IMR-90 (cell line): ENCODE measurements at regions not wholly inside any gene's neighbourhood (a gene's known extent, or its start where the extent isn't known, plus 50 kb on each side); places are given as distances from the start of the nearest gene placed in this dataset.

Source experiments
- ATAC-seq: fragments of 200-7000 bp; cut with Tn5 transposase; 2 replicates; pipeline ENCODE4 v1.9.1; 2020; ENCODE audit warnings: low read depth, mild to moderate bottlenecking, moderate library complexity
- BruUV-seq: library from RNA; stranded (reverse); fragments of 400-500 nt; replicated peaks from 2 replicates; lab custom pipeline; 2021; lab: Mats Ljungman, UMichigan
- CTCF ChIA-PET: fragments of 300-600 bp; formaldehyde crosslinking; extraction: SDS; loops from one replicate; lab custom pipeline; 2021; ENCODE audit warnings: antibody characterized with exemption; lab: Yijun Ruan, JAX
- POLR2A ChIA-PET: fragments of 300-600 bp; sonication (Branson Sonifier 250); formaldehyde crosslinking; loops from one replicate; lab custom pipeline; 2022; ENCODE audit warnings: antibody characterized with exemption; ENCODE audit not compliant: unreplicated experiment; lab: Charles Lee
- DNase-seq: peaks from one replicate; pipeline ENCODE4 v3.0.0; 2013
- H2AFZ ChIP-seq: replicated peaks from 2 replicates; pipeline ENCODE3; 2013; ENCODE audit warnings: low read length, mild to moderate bottlenecking; ENCODE audit not compliant: poor library complexity
- H2AK5ac ChIP-seq: 2 replicates; pipeline ENCODE4 v1.6.1; 2013; ENCODE audit warnings: low read depth, low read length, inconsistent platforms
- H2AK9ac ChIP-seq: replicated peaks from 2 replicates; pipeline ENCODE3; 2013; ENCODE audit warnings: mild to moderate bottlenecking, low read depth, low read length, moderate library complexity; ENCODE audit not compliant: poor library complexity
- H2BK120ac ChIP-seq: 2 replicates; pipeline ENCODE4 v1.6.1; 2013; ENCODE audit warnings: low read depth, low read length, inconsistent platforms
- H2BK15ac ChIP-seq: 3 replicates; pipeline ENCODE4 v1.6.1; 2013; ENCODE audit warnings: low read depth, low read length, inconsistent platforms
- H2BK20ac ChIP-seq: 2 replicates; pipeline ENCODE4 v1.6.1; 2013; ENCODE audit warnings: low read depth, mild to moderate bottlenecking, inconsistent platforms, low read length, moderate library complexity
- H2BK5ac ChIP-seq: 2 replicates; pipeline ENCODE4 v1.6.1; 2013; ENCODE audit warnings: mild to moderate bottlenecking, low read depth, low read length, inconsistent platforms; ENCODE audit not compliant: poor library complexity, severe bottlenecking
- H3K14ac ChIP-seq: replicated peaks from 2 replicates; pipeline ENCODE4 v1.6.1; 2013; ENCODE audit warnings: low read depth, low read length, inconsistent platforms
- H3K18ac ChIP-seq: 2 replicates; pipeline ENCODE4 v1.6.1; 2013; ENCODE audit warnings: low read depth, low read length, control low read depth
- H3K23ac ChIP-seq: 2 replicates; pipeline ENCODE4 v1.6.1; 2013; ENCODE audit warnings: low read depth, low read length, inconsistent platforms
- H3K27ac ChIP-seq: 2 replicates; pipeline ENCODE4 v1.5.1; 2013; ENCODE audit warnings: mild to moderate bottlenecking, control low read depth, low read length; ENCODE audit not compliant: insufficient read depth
- H3K27me3 ChIP-seq: 2 replicates; pipeline ENCODE4 v1.6.1; 2013; ENCODE audit warnings: low read length; ENCODE audit not compliant: control insufficient read depth, insufficient read depth
- H3K36me3 ChIP-seq: 2 replicates; pipeline ENCODE4 v1.6.1; 2013; ENCODE audit warnings: low read length, mixed read lengths; ENCODE audit not compliant: control insufficient read depth, insufficient read depth
- H3K4ac ChIP-seq: 2 replicates; pipeline ENCODE4 v1.6.1; 2013; ENCODE audit warnings: low read depth, low read length, inconsistent platforms
- H3K4me1 ChIP-seq: 2 replicates; pipeline ENCODE4 v1.6.1; 2013; ENCODE audit warnings: low read length, mixed read lengths; ENCODE audit not compliant: control insufficient read depth, insufficient read depth
- H3K4me2 ChIP-seq: 2 replicates; pipeline ENCODE4 v1.6.1; 2013; ENCODE audit warnings: low read depth, mild to moderate bottlenecking, control low read depth, low read length, moderate library complexity
- H3K4me3 ChIP-seq: 2 replicates; pipeline ENCODE4 v1.5.1; 2013; ENCODE audit warnings: low read depth, mild to moderate bottlenecking, control low read depth, low read length, moderate library complexity; ENCODE audit not compliant: insufficient read depth
- H3K56ac ChIP-seq: 2 replicates; pipeline ENCODE4 v1.6.1; 2013; ENCODE audit warnings: low read length, inconsistent platforms; ENCODE audit not compliant: insufficient read depth; ENCODE audit errors: extremely low read depth
- H3K79me1 ChIP-seq, 2 experiments: 2 replicates each; pipeline ENCODE4 v1.6.1; 2013; ENCODE audit warnings: low read length in 2 of 2, inconsistent platforms in 1 of 2, low read depth in 1 of 2
- H3K9ac ChIP-seq: 2 replicates; pipeline ENCODE4 v1.6.1; 2013; ENCODE audit warnings: low read depth, low read length, control low read depth
- H3K9me1 ChIP-seq: 2 replicates; pipeline ENCODE4 v1.6.1; 2013; ENCODE audit warnings: low read length, inconsistent platforms; ENCODE audit not compliant: insufficient read depth
- H3K9me3 ChIP-seq: 2 replicates; pipeline ENCODE4 v1.6.1; 2013; ENCODE audit warnings: low read length; ENCODE audit not compliant: control insufficient read depth, insufficient read depth
- H4K20me1 ChIP-seq: 2 replicates; pipeline ENCODE4 v1.6.1; 2013; ENCODE audit warnings: low read length, inconsistent platforms; ENCODE audit not compliant: insufficient read depth
- H4K5ac ChIP-seq: 2 replicates; pipeline ENCODE4 v1.6.1; 2013; ENCODE audit warnings: mild to moderate bottlenecking, low read depth, low read length, control low read depth
- H4K8ac ChIP-seq, 2 experiments: 2 replicates each; pipeline ENCODE4 v1.6.1; 2013; ENCODE audit warnings: low read depth in 2 of 2, low read length in 2 of 2, control low read depth in 1 of 2, inconsistent platforms in 1 of 2
- H4K91ac ChIP-seq: 2 replicates; pipeline ENCODE4 v1.6.1; 2013; ENCODE audit warnings: low read depth, low read length, inconsistent platforms; ENCODE audit not compliant: insufficient read depth
- BHLHE40 ChIP-seq: fragments of 150-350 bp; IDR thresholded peaks from 2 replicates; pipeline ENCODE4 v1.6.1; 2016; ENCODE audit warnings: mild to moderate bottlenecking, low read depth, low read length
- CEBPB ChIP-seq: IDR thresholded peaks from 2 replicates; pipeline ENCODE4 v1.6.1; 2012; ENCODE audit warnings: low read depth, low read length, improper control_type of control experiment
- CHD1 ChIP-seq: IDR thresholded peaks from 2 replicates; pipeline ENCODE4 v1.6.1; 2012; ENCODE audit warnings: low read depth, low read length, improper control_type of control experiment
- CTCF ChIP-seq: conservative IDR thresholded peaks from 2 replicates; pipeline ENCODE4 v1.5.1; 2012; ENCODE audit warnings: mild to moderate bottlenecking, low read depth, low read length, improper control_type of control experiment
- ELK1 ChIP-seq: fragments of 150-350 bp; IDR thresholded peaks from 2 replicates; pipeline ENCODE4 v1.6.1; 2016; ENCODE audit warnings: low read depth, mild to moderate bottlenecking, low read length, moderate library complexity, borderline replicate concordance
- FOS ChIP-seq: fragments of 150-350 bp; IDR thresholded peaks from 2 replicates; pipeline ENCODE4 v1.6.1; 2016; ENCODE audit warnings: low read depth, low read length
- MAFK ChIP-seq: IDR thresholded peaks from 2 replicates; pipeline ENCODE4 v1.6.1; 2012; ENCODE audit warnings: low read depth, low read length, improper control_type of control experiment
- MAZ ChIP-seq: IDR thresholded peaks from 2 replicates; pipeline ENCODE4 v1.6.1; 2012; ENCODE audit warnings: low read depth, mild to moderate bottlenecking, low read length, improper control_type of control experiment, moderate library complexity, borderline replicate concordance
- POLR2A ChIP-seq: IDR thresholded peaks from 2 replicates; pipeline ENCODE4 v1.6.1; 2012; ENCODE audit warnings: mild to moderate bottlenecking, low read depth, low read length
- RAD21 ChIP-seq: IDR thresholded peaks from 2 replicates; pipeline ENCODE4 v1.6.1; 2012; ENCODE audit warnings: low read length, improper control_type of control experiment
- RCOR1 ChIP-seq: IDR thresholded peaks from 2 replicates; pipeline ENCODE4 v1.6.1; 2012; ENCODE audit warnings: mild to moderate bottlenecking, low read length, improper control_type of control experiment; ENCODE audit not compliant: insufficient replicate concordance
- RFX5 ChIP-seq: IDR thresholded peaks from 2 replicates; pipeline ENCODE4 v1.8.0; 2012; ENCODE audit warnings: low read depth, mild to moderate bottlenecking, low read length, moderate library complexity
- SMC3 ChIP-seq: fragments of 150-350 bp; IDR thresholded peaks from 2 replicates; pipeline ENCODE4 v1.6.1; 2016; ENCODE audit warnings: low read depth, mild to moderate bottlenecking, antibody characterized with exemption, low read length, moderate library complexity
- WGBS, 2 experiments: methylation state at CpG; one replicate each; pipeline versions ENCODE4 v1.1.5 to v1.1.7; 2013; ENCODE audit warnings: missing lambda C conversion rate in 2 of 2; ENCODE audit not compliant: insufficient read length in 1 of 2; ENCODE audit errors: extremely low coverage in 2 of 2; 5-methylcytosine and 5-hydroxymethylcytosine counted together
- dilution Hi-C: fragments of 300-500 bp; cut with HindIII; formaldehyde crosslinking; loops from one replicate; pipeline ENCODE4 v1.14.3; 2018; ENCODE audit warnings: low sequenced_read_pairs; ENCODE audit not compliant: unreplicated experiment
- in situ Hi-C: fragments of 300-500 bp; cut with MboI; formaldehyde crosslinking; loops from 3 replicates; pipeline ENCODE4 v1.14.3; 2019; ENCODE audit warnings: low sequenced_read_pairs, inconsistent platforms, mixed read lengths
- intact Hi-C: fragments of 100-400 bp; cut with micrococcal nuclease; formaldehyde crosslinking; loops from 2 replicates; pipeline ENCODE4 v1.10.0; 2022

- no CpG with 5 or more reads among the region's 4 CpGs for WGBS, 2 experiments
- Histone ChIP-seq H3K56ac (no peak overlapping the region), H3K9me3 (no peaks in the 10 kb centered on the region), H3K23ac (no peak overlapping the region), H4K5ac (no peak overlapping the region), H3K36me3 (no peaks in the 10 kb centered on the region), H3K27me3 (no peaks in the 10 kb centered on the region), H2AK9ac (no peak overlapping the region), H3K27ac (no peak overlapping the region), H4K20me1 (no peaks in the 10 kb centered on the region), H3K79me1 (no peaks in the 10 kb centered on the region), H2AFZ (no peak overlapping the region), H3K14ac (no peak overlapping the region), H3K4me2 (no peak overlapping the region), H2BK20ac (no peak overlapping the region), H4K8ac (no peak overlapping the region), H2BK120ac (no peak overlapping the region), H3K18ac (no peak overlapping the region), H2BK5ac (no peak overlapping the region), H3K9ac (no peak overlapping the region), H3K4me3 (no peak overlapping the region), H3K9me1 (no peaks in the 10 kb centered on the region), H3K4ac (no peak overlapping the region), H2AK5ac (no peak overlapping the region), H4K91ac (no peak overlapping the region), H3K4me1 (no peaks in the 10 kb centered on the region), H2BK15ac (no peak overlapping the region)
- TF ChIP-seq RFX5 (no peak), CEBPB (no peak), MAFK (no peak), RAD21 (no peak), FOS (no peak), CHD1 (no peak), POLR2A (no peak), SMC3 (no peak), ELK1 (no peak), CTCF (no peak), RCOR1 (no peak), BHLHE40 (no peak), MAZ (no peak)
- no TSS peak for BruUV-seq
- DNase-seq (no peak), ATAC-seq (no peak)
- intact Hi-C loops = no loop called here
- in situ Hi-C loops = no loop called here
- POLR2A ChIA-PET = no interaction called here
- dilution Hi-C loops = no loop called here
- CTCF ChIA-PET = interaction anchor here (0.6 kb wide), 1 partner anchor 45 kb away, joined by 3 read pairs; no protein-coding TSS in a partner anchor
These were observed 228.3 kb upstream of the ERBB4 start for GRCh38 chr2:212766921-212767320.
